HG02623 (cell line): ENCODE measurements at regions not wholly inside any gene's neighbourhood (a gene's known extent, or its start where the extent isn't known, plus 50 kb on each side); places are given as distances from the start of the nearest gene placed in this dataset.

Experiments used
- ATAC-seq: cut with Tn5 transposase; IDR thresholded peaks from one replicate; pipeline ENCODE4 v1.9.1; 2021; ENCODE audit warnings: moderate library complexity; ENCODE audit not compliant: unreplicated experiment

GRCh38 chrX:39577985-39578869 lies 519.5 kb downstream of the BCOR start:
- peak; percentile 95 for ATAC-seq

- ATAC-seq, result no peak
Observed at GRCh38 chrX:39580043-39580442, 517.7 kb downstream of the BCOR start.

DNA sequence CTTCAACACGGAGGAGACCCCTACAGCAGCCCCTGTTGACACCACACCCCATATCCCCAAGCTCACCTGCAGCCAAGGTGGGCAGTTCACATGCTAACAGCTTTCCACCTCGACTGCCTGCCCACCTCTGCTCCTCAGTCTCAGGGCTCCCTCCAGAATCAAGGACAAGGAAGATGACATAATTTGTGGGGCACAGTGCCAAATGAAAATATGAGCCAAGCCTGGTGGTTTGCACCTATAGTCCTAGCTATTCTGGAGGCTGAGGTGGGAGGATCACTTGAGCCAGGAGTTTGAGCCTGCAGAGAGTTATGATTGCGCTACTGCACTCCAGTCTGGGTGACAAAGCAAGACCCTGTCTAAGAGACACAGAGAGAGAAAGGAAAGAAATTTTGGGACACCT lies 516.3 kb downstream of the BCOR start:
- no peak for ATAC-seq

- ATAC-seq, result no peak
Observed at GRCh38 chrX:39582091-39582490, 515.7 kb downstream of the BCOR start.

DNA sequence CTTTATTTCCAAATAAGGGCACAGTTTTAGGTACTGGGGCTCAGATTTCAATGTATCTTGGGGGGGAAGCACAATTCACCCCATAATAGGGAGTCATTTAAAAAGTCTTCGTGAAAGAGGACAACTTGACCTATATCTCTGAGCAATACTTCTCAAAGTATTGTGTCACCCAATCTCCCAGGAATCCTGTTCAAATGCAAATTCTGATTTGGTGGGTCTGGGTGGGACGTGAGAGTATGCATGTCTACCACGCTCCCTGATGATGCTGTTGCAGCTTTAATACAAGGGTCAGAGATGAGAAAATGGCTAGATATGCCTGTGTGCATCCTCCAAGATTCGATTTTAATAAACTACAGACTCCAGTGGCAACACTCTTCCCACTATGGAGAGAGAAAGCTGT lies 514.8 kb downstream of the BCOR start:
- no peak for ATAC-seq

DNA sequence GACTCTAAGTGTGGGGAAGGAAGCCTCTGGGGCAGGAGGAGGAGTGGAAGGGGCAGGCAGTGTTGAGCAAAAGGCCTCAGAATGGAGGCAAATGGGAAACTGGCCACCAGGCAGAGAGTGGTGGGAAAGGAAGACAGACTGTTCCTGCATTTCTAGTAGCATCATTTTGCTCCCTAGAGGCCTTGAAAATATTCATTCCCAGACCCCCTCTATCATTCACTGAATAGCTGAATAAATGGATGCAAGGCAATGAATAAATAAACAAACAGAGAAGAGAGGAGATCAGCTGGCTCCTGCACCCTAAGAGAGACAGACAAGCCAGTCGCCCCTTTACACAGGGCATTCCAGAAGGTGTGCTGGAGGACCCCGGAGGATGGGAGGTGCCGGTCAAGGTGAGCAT lies 511.9 kb downstream of the BCOR start:
- ATAC-seq, result no peak

- no peak for ATAC-seq
Observed at GRCh38 chrX:39586359-39586758, 511.4 kb downstream of the BCOR start.

- ATAC-seq, result no peak
Observed at GRCh38 chrX:39591099-39591498, 506.7 kb downstream of the BCOR start.

DNA sequence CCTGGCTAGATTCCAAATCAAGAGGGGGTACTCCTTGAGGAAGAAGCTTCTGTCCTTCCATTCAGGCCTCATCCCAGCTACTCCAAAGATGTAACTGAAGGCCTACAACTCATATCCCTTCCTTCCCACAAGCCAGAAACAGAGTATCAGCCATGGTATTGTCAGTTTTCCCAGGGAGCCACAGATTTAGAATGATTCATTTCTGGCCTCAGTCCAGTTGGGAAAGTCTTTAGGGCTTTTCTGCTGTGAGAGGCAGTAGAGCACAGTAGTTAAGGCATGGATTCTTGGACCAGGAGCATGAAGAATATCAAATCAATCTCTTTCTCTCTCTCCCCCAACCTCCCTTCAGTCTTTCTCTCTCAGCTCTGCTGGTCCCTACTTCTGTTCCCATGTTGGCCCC lies 505.0 kb downstream of the BCOR start:
- no peak for ATAC-seq

GRCh38 chrX:39595977-39596376 lies 501.8 kb downstream of the BCOR start:
- ATAC-seq, result no peak

DNA sequence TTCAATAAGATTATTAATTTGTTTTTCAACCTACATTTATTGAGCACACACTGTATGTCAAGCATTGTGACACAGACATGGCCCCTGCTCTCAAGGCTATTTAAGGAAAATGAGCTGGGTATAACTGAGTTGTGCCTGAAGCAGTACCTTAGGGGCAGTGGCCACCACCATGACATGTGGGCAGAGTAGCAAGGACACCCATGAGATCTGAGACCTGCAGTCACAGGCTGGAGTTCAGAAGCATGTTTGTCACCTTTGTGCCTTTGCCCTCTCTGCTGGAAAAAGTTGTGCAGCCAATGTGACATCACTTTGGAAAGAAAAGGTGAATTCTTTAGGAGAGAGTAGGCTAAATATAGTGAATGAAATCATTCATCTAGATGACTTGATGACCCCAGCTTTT lies 501.3 kb downstream of the BCOR start:
- no peak for ATAC-seq

DNA sequence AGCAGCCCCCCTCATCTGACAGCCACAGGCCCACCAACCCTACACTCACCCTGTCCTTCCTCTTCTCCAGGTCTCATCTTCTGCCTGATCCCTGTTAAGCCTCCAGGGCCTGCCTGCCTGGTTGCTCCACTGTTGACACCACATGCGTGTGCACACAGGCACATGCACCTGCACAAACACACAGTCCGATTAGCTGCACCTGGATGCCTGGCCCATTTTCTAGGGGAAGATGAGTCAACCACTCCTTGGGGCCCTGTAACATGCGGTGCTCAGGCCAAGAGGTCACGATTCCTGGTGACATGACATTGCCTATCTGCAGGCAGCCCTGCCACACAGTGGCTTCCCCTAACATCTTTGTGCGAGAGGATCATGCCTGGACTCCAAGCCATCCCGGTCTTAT lies 498.4 kb downstream of the BCOR start:
- no peak for ATAC-seq

GRCh38 chrX:39600222-39600621 lies 497.5 kb downstream of the BCOR start:
- no peak for ATAC-seq

GRCh38 chrX:39601231-39602177 lies 496.3 kb downstream of the BCOR start:
- no peak for ATAC-seq

- ATAC-seq, result no peak
Observed at GRCh38 chrX:39602195-39602594, 495.6 kb downstream of the BCOR start.

GRCh38 chrX:39603230-39603629 lies 494.5 kb downstream of the BCOR start:
- ATAC-seq, result no peak

- no peak for ATAC-seq
Observed at GRCh38 chrX:39605183-39605582, 492.6 kb downstream of the BCOR start.

DNA sequence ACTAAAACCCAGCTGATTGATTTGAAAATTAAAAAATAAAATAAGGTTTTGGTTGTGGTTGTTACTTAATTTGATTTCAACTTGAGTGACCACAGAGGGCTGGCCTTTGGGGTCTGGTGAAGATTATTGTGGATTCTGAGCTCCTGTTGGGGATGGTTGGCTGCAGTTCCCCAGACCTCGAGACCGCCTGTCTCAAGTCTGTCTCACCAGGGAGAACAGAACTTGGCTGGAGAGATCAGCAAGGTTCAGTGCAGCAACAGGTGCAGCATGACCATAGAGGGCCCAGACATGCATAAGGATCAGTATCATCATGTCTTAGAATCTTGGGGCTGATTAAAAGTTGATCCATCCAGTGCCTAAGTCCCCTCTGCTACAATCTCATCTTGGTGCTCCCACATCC lies 491.9 kb downstream of the BCOR start:
- no peak for ATAC-seq

GRCh38 chrX:39609941-39610340 lies 487.8 kb downstream of the BCOR start:
- ATAC-seq, result no peak

DNA sequence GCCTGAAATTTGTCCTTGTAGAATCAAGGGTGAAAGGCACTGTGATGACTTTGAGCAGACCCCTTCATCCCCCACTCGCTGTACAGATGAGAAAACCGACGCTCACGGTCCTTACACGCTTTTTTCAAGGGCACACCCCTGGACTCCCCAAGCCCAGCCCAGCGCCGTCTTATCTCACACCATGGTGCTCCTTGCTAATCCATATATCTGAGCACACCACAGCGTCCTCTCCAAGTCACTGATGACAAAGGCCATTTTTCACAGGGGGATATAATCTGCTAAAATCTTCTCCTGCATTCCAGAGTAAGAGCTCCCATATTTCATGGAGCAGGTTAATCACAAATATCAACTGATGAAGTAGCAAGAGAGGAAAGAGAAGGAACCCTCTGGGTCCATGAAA lies 486.3 kb downstream of the BCOR start:
- ATAC-seq, result no peak

DNA sequence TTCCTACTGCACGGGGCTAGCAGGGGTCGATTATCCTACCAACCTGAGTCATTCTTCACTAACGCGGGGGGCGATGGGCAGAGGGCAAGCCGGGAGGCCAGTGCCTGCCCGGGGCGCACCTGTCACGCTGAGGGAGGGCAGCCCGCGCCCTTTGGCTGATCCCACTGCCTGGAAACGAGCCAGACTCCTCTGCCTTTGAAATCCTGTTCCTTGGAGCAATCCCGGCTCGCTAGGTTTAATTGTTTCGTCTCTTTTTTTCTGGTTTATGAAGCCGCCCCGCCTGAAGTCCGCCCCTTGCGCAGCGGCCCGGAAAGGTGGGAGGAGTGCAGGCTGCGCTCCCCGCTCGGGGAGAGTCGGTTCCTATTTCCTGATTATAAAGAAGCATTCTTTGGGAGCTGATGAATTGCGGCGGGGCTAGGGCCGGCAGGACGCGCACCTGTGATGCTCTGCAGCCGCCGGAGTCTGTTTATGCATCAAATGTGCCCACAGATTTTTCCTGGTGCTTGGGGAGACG lies 484.2 kb downstream of the BCOR start:
- no peak for ATAC-seq
